ENCODE measurements at regions not wholly inside any gene's neighbourhood (a gene's known extent, or its start where the extent isn't known, plus 50 kb on each side); places are given as distances from the start of the nearest gene placed in this dataset.

GRCh38 chr18:61274416-61274960 is 58.7 kb upstream of the CDH20 start:
- no peak for TF ChIP-seq CTCF (IDR thresholded peaks at IDR 0.05; ENCODE audit: low read length)
- TF ChIP-seq EZH2phosphoT487 (IDR thresholded peaks at IDR 0.05; ENCODE audit: low read length): no peak
- TF ChIP-seq EZH2 (optimal IDR thresholded peaks at IDR 0.05; ENCODE audit: low read depth, low read length): no peak
